HG03469 (cell line): ENCODE measurements at regions not wholly inside any gene's neighbourhood (a gene's known extent, or its start where the extent isn't known, plus 50 kb on each side); places are given as distances from the start of the nearest gene placed in this dataset.
"Not testable (repeated sequence)": the region's sequence is repeated elsewhere in the genome, so short reads cannot be mapped to it uniquely, and the experiment has no call there.

Experiments
- ATAC-seq: cut with Tn5 transposase; IDR thresholded peaks from one replicate; pipeline ENCODE4 v1.9.1; 2021; ENCODE audit warnings: mild to moderate bottlenecking, moderate library complexity, moderate number of reproducible peaks; ENCODE audit not compliant: unreplicated experiment

GRCh38 chr2:12465631-12466135 is 251.1 kb upstream of the TRIB2 start:
- no peak for ATAC-seq

- ATAC-seq: no peak
Measured at GRCh38 chr2:12467303-12467702, 249.4 kb upstream of the TRIB2 start.

- ATAC-seq: no peak
Measured at GRCh38 chr2:12469141-12469561, 247.6 kb upstream of the TRIB2 start.

DNA sequence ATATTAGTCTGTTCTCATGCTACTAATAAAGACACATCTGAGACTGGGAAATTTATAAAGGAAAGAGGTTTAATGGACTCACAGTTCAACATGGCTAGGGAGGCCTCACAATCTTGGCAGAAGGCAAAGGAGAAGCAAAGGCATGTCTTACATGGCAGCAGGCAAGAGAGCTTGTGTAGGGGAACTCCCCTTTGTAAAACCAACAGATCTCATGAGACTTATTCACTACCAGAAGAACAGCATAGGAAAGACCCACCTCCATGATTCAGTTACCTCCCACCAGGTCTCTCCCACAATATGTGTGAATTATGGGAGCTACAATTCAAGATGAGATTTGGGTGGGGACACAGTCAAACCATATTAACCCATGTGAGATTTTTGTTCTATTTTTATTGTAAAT is 244.5 kb upstream of the TRIB2 start:
- not testable (repeated sequence) for ATAC-seq

- no peak for ATAC-seq
Measured at GRCh38 chr2:12478151-12479064, 238.3 kb upstream of the TRIB2 start.

- ATAC-seq: no peak
Measured at GRCh38 chr2:12479065-12479601, 237.6 kb upstream of the TRIB2 start.

DNA sequence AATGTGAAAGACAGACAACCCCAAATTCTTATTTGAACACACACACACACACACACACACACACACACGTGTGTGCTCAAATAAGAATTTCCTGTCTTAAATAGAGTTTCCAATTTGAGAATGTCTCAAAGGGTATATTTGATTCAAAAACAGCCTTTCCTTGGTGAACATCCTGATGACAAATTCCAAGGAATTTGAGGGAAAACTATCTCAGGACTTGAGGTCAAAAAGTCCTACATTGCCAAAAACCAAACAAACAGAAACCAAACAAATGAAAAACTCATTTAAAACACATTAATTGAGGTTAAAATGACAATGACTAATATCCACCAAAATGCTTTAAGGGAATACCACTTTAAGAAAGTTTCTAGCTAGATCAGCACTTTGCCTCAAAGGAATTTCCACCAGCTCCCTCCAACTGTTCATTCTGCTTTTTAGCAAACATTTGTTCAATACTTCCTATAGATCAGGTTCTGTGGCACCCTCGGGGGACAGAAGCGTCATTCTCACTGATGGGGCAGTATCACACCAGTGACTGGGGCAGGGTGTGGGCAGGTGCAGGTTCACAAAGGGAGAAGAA is 232.1 kb upstream of the TRIB2 start:
- ATAC-seq: no peak

GRCh38 chr2:12486205-12487118 is 230.3 kb upstream of the TRIB2 start:
- ATAC-seq: no peak

- no peak for ATAC-seq
Measured at GRCh38 chr2:12487253-12488004, 229.3 kb upstream of the TRIB2 start.

DNA sequence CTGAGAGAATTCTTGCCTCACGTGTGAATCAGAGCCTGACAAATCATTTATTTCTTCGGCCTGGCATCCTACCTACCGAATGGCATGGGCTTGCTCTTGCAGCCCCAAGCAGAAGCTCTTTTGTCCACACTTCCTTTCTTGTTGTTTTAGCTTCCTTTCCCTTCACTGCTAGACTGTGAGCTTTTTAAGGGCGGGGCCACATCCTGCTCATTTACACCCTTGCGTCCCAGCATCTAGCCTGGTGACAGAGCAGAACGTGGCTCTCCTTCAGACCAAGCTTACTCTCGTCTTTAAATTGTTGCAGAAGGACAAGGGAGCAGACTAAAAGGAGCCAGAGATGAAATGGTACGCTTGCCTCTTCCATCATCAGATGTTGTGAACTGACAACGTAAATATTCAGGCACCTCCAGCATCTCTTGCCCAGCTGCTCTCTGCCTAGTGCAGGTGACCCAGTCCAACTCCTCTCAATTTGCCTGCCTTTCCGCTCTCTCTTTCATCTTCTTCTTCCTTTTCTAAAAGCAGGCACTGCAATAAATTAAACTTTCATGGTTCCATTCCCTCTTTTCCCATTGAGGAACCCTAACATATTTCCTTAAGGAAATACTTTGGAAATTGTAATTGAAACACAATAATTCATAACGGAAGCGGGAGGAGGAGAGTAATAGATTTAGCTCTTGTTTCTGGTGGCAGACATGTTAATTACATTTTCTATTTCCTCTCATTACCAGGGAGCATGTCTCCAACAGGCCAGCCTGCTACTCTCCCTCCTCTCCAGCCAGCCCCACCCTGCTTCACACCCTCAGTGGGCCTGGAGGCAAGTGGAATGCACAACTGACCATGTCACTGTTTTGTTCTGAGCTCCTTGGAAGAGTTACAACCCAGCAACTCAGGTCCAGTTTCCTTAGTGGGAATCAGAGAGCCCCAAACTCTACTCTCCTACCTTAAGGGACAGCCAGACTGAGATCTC is 228.1 kb upstream of the TRIB2 start:
- no peak for ATAC-seq

- no peak for ATAC-seq
Measured at GRCh38 chr2:12490641-12491040, 226.1 kb upstream of the TRIB2 start.

GRCh38 chr2:12492360-12492759 is 224.4 kb upstream of the TRIB2 start:
- not testable (repeated sequence) for ATAC-seq

DNA sequence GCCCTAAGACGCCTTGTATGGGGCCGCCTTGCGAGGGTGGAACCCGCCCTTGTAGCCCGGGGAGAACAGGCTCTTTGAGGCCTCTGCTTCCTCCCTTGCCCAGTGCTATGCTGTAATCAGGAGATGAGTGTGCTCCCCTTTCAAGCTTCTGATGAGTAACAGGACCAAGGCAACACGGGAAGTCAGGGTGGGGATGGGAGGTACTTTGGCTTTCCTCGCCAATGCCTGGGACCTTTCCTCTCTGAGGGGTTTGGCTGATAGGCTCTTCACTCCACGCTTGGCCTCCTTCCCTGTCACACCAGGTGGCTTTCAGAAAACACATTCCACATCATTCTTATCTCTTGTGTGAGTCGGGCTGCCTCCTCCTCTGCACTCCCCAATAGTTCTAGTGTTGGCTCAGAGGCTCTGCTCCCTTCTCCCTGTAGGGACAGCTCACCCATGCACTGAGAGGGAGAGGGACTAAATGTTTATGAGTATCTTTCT is 223.7 kb upstream of the TRIB2 start:
- no peak for ATAC-seq

GRCh38 chr2:12495247-12495868 is 221.4 kb upstream of the TRIB2 start:
- no peak for ATAC-seq

DNA sequence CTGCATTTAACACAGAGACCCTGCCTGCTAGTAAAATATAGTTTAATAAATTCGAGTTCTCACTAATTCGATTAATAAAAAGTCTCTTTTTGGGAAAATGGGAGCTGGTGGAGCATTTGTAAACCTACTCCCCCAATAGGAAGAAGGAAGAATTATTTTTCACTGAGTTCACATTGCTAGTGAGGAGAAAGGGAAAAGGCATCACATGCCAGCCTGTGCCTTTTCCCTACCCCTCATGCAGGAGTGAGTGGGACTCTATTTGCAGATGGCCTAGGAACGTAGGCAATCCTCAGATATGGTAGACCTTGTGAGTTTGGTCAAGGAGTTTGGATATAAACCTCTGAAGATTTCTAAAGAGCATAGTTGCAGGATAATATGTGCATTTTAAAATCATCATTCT is 218.4 kb upstream of the TRIB2 start:
- no peak for ATAC-seq

DNA sequence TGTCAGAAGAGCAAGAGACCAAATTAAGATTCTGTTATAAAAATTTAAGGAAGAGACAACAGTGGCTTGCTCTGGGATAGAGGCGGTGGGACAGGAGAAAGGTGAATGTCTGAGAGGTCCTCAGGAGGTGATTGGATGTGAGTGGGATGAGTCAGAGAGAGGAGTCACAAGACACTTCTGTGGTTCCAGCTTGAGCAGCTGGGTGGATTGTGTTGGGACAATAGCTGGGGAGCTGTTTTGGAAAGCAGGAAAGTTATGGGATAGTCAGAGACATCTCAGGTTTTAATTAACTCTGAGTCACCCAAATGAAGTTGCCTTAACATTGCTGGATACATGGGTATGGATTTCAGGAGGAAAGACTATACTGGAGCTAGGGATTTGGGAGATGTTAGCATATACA is 218.0 kb upstream of the TRIB2 start:
- ATAC-seq: no peak

DNA sequence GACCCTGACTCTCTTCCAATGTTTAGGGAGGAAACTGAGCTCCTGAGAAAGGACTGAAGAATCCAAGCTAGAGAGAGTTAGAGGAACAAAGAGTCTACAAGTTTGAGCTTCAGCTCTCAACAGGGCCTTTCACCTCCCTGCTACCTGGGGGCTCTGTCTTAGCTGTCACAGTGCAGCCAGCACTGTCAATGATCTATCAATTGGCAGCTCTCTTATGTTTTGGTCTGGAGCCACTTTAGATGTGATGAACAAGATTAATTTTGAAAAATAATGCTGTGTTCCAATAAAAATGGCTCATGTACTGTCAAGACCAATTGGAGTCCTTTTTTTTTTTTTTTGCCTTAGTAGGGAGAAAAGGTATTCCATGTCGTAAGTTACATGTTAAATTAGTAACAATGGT is 215.8 kb upstream of the TRIB2 start:
- ATAC-seq: no peak

GRCh38 chr2:12501469-12502158 is 215.1 kb upstream of the TRIB2 start:
- ATAC-seq: peak; percentile 84
